ENCODE measurements at regions not wholly inside any gene's neighbourhood (a gene's known extent, or its start where the extent isn't known, plus 50 kb on each side); places are given as distances from the start of the nearest gene placed in this dataset.

- no peak for DNase-seq
These were observed 52.0 kb upstream of the TANC2 start for GRCh38 chr17:62913991-62914570.

GRCh38 chr17:62912363-62912762, 53.7 kb upstream of the TANC2 start:
- no peak for DNase-seq

GRCh38 chr17:62911114-62911513, 54.9 kb upstream of the TANC2 start:
- DNase-seq, result no peak

- DNase-seq, result no peak
These were observed 55.8 kb upstream of the TANC2 start for GRCh38 chr17:62910277-62910676.

- no peak for DNase-seq
These were observed 58.1 kb upstream of the TANC2 start for GRCh38 chr17:62907961-62908360.

GRCh38 chr17:62906881-62907280, 59.2 kb upstream of the TANC2 start:
- no peak for DNase-seq

GRCh38 chr17:62905233-62905632, 60.8 kb upstream of the TANC2 start:
- no peak for DNase-seq

- DNase-seq, result no peak
These were observed 63.4 kb upstream of the TANC2 start for GRCh38 chr17:62902531-62903220.

- DNase-seq, result no peak
These were observed 64.5 kb upstream of the TANC2 start for GRCh38 chr17:62901544-62901943.

GRCh38 chr17:62900096-62900495, 65.9 kb upstream of the TANC2 start:
- DNase-seq, result no peak

GRCh38 chr17:62899361-62899760, 66.7 kb upstream of the TANC2 start:
- DNase-seq, result no peak

GRCh38 chr17:62898239-62898864, 67.7 kb upstream of the TANC2 start:
- DNase-seq, result peak; percentile 78

GRCh38 chr17:62897706-62898105, 68.3 kb upstream of the TANC2 start:
- DNase-seq, result no peak

GRCh38 chr17:62895320-62896301, 70.4 kb upstream of the TANC2 start:
- DNase-seq, result no peak

GRCh38 chr17:62892870-62893338, 73.1 kb upstream of the TANC2 start:
- no peak for DNase-seq

- no peak for DNase-seq
These were observed 73.9 kb upstream of the TANC2 start for GRCh38 chr17:62892061-62892675.

GRCh38 chr17:62891659-62892058, 74.4 kb upstream of the TANC2 start:
- no peak for DNase-seq

GRCh38 chr17:62888765-62889164, 77.3 kb upstream of the TANC2 start:
- DNase-seq, result no peak

- no peak for DNase-seq
These were observed 77.9 kb upstream of the TANC2 start for GRCh38 chr17:62888148-62888547.

- no peak for DNase-seq
These were observed 78.6 kb upstream of the TANC2 start for GRCh38 chr17:62887437-62887836.

- no peak for DNase-seq
These were observed 76.7 kb upstream of the MARCHF10 start for GRCh38 chr17:62884781-62885180.

GRCh38 chr17:62882878-62883277, 74.8 kb upstream of the MARCHF10 start:
- no peak for DNase-seq
